SK-N-SH (cell line): ENCODE measurements at regions not wholly inside any gene's neighbourhood (a gene's known extent, or its start where the extent isn't known, plus 50 kb on each side); places are given as distances from the start of the nearest gene placed in this dataset.
"Not testable (repeated sequence)": the region's sequence is repeated elsewhere in the genome, so short reads cannot be mapped to it uniquely, and the experiment has no call there.

Source experiments
- CTCF ChIA-PET: fragments of 300-600, 350-600 bp; formaldehyde crosslinking; extraction: SDS; loops from one replicate; lab custom pipeline; 2021; lab: Yijun Ruan, JAX
- POLR2A ChIA-PET: fragments of 350-600 bp; sonication (Branson Sonifier 250); formaldehyde crosslinking; extraction: SDS; loops from one replicate; lab custom pipeline; 2020; ENCODE audit warnings: antibody characterized with exemption, inconsistent platforms; lab: Yijun Ruan, JAX
- DNase-seq: peaks from one replicate; pipeline ENCODE4 v3.0.0; 2012
- H2AFZ ChIP-seq: fragments of 200-600 bp; sonication (generic); 2 replicates; pipeline ENCODE4 v1.8.1; 2016; ENCODE audit warnings: antibody characterized with exemption, mild to moderate bottlenecking, low read depth
- H3F3A ChIP-seq: fragments of 200-600 bp; sonication (generic); replicated peaks from 2 replicates; pipeline ENCODE3; 2016; ENCODE audit warnings: antibody characterized with exemption, mild to moderate bottlenecking; ENCODE audit not compliant: insufficient read depth
- H3K27ac ChIP-seq, 2 experiments: fragments of 200-500 bp in 1 of 2; fragments of 200-600 bp in 1 of 2; sonication (Bioruptor generic) in 1 of 2; sonication (generic), shearing (Covaris generic) in 1 of 2; 2 replicates each; pipeline versions ENCODE4 v1.5.1 to v1.6.1; 2014 to 2016; ENCODE audit warnings: low read depth in 2 of 2, inconsistent platforms in 1 of 2, low read length in 1 of 2, mild to moderate bottlenecking in 1 of 2, mixed read lengths in 1 of 2
- H3K27me3 ChIP-seq: fragments of 200-600 bp; sonication (generic), shearing (Covaris generic); 2 replicates; pipeline ENCODE4 v1.6.1; 2016; ENCODE audit warnings: mixed run types; ENCODE audit not compliant: insufficient read depth
- H3K36me3 ChIP-seq, 2 experiments: fragments of 200-500 bp in 1 of 2; fragments of 200-600 bp in 1 of 2; sonication (Bioruptor generic) in 1 of 2; sonication (generic) in 1 of 2; replicated peaks in 1 of 2; 2 replicates each; pipeline versions ENCODE3 to v1.5.1; 2014 to 2016; ENCODE audit warnings: low read length in 1 of 2, mild to moderate bottlenecking in 1 of 2; ENCODE audit not compliant: insufficient read depth in 2 of 2, control insufficient read depth in 1 of 2
- H3K4me1 ChIP-seq, 2 experiments: fragments of 200-500 bp in 1 of 2; fragments of 200-600 bp in 1 of 2; sonication (Bioruptor generic) in 1 of 2; sonication (generic), shearing (Covaris generic) in 1 of 2; 2 replicates each; pipeline versions ENCODE4 v1.5.1 to v1.6.1; 2014 to 2016; ENCODE audit warnings: low read depth in 1 of 2, low read length in 1 of 2, mixed run types in 1 of 2; ENCODE audit not compliant: insufficient read depth in 2 of 2, control insufficient read depth in 1 of 2
- H3K4me2 ChIP-seq: fragments of 200-600 bp; sonication (generic), shearing (Covaris generic); 2 replicates; pipeline ENCODE4 v1.6.1; 2017; ENCODE audit warnings: mixed run types
- H3K4me3 ChIP-seq, 2 experiments: fragments of 200-500 bp in 1 of 2; fragments of 200-600 bp in 1 of 2; sonication (Bioruptor generic) in 1 of 2; sonication (generic), shearing (Covaris generic) in 1 of 2; 2 replicates each; pipeline versions ENCODE4 v1.5.1 to v1.8.1; 2014 to 2016; ENCODE audit warnings: low read depth in 2 of 2, inconsistent platforms in 1 of 2, low read length in 1 of 2, mild to moderate bottlenecking in 1 of 2, mixed read lengths in 1 of 2, moderate library complexity in 1 of 2
- H3K79me2 ChIP-seq: fragments of 200-600 bp; sonication (generic); 2 replicates; pipeline ENCODE4 v1.8.1; 2017; ENCODE audit warnings: mild to moderate bottlenecking; ENCODE audit not compliant: insufficient read depth
- H3K9ac ChIP-seq: fragments of 200-600 bp; sonication (generic); 2 replicates; pipeline ENCODE4 v1.6.1; 2017; ENCODE audit warnings: mixed run types
- H3K9me2 ChIP-seq: fragments of 200-600 bp; sonication (generic); 2 replicates; pipeline ENCODE4 v1.6.1; 2017; ENCODE audit warnings: mixed run types
- H3K9me3 ChIP-seq: fragments of 200-600 bp; sonication (generic); 2 replicates; pipeline ENCODE4 v1.6.1; 2017; ENCODE audit warnings: mixed run types, mild to moderate bottlenecking, moderate library complexity
- H4K20me1 ChIP-seq: fragments of 200-600 bp; sonication (generic); 2 replicates; pipeline ENCODE4 v1.6.1; 2017; ENCODE audit warnings: mild to moderate bottlenecking, mixed run types; ENCODE audit not compliant: insufficient read depth
- CHD2 ChIP-seq: fragments of 150-350 bp; IDR thresholded peaks from 2 replicates; pipeline ENCODE4 v1.6.1; 2018; ENCODE audit warnings: low read length; ENCODE audit not compliant: partially characterized antibody
- EZH2phosphoT487 ChIP-seq: fragments of 200-600 bp; sonication (generic); IDR thresholded peaks from 2 replicates; pipeline ENCODE4 v1.6.1; 2017; ENCODE audit warnings: low read depth, mixed run types, mild to moderate bottlenecking, antibody characterized with exemption, moderate library complexity, borderline replicate concordance
- FOSL2 ChIP-seq: IDR thresholded peaks from 2 replicates; pipeline ENCODE4 v1.4.0; 2012; ENCODE audit warnings: low read depth, mild to moderate bottlenecking, moderate library complexity, borderline replicate concordance
- FOXJ3 ChIP-seq: sonication (generic); formaldehyde crosslinking; IDR thresholded peaks from 2 replicates; pipeline ENCODE4 v1.5.1; 2020; ENCODE audit warnings: mild to moderate bottlenecking, missing genetic modification reagents
- GATA2 ChIP-seq: sonication (generic); formaldehyde crosslinking; IDR thresholded peaks from 2 replicates; pipeline ENCODE4 v1.5.0; 2020; ENCODE audit warnings: mild to moderate bottlenecking, missing genetic modification reagents
- MXI1 ChIP-seq: IDR thresholded peaks from 2 replicates; pipeline ENCODE4 v1.6.1; 2012; ENCODE audit warnings: mild to moderate bottlenecking, low read depth, low read length, improper control_type of control experiment
- RCOR1 ChIP-seq: fragments of 150-350 bp; IDR thresholded peaks from 2 replicates; pipeline ENCODE4 v1.6.1; 2017; ENCODE audit warnings: antibody characterized with exemption, low read length
- RFX5 ChIP-seq: IDR thresholded peaks from 2 replicates; pipeline ENCODE4 v1.6.1; 2012; ENCODE audit warnings: mild to moderate bottlenecking, improper control_type of control experiment, low read length
- RXRA ChIP-seq: IDR thresholded peaks from 2 replicates; pipeline ENCODE4 v1.4.0; 2012; ENCODE audit warnings: low read depth, mild to moderate bottlenecking, borderline replicate concordance
- SMC3 ChIP-seq: IDR thresholded peaks from 2 replicates; pipeline ENCODE4 v1.6.1; 2012; ENCODE audit warnings: low read depth, low read length, improper control_type of control experiment
- TCF12 ChIP-seq: IDR thresholded peaks from 2 replicates; pipeline ENCODE4 v1.4.0; 2012
- TEAD4 ChIP-seq: IDR thresholded peaks from 2 replicates; pipeline ENCODE4 v1.4.0; 2012; ENCODE audit warnings: mild to moderate bottlenecking, borderline replicate concordance; ENCODE audit not compliant: insufficient read depth
- YY1 ChIP-seq: IDR thresholded peaks from 2 replicates; pipeline ENCODE4 v1.4.0; 2012; ENCODE audit warnings: low read depth, mild to moderate bottlenecking
- WGBS: methylation state at CpG from one replicate; pipeline ENCODE4 v1.1.6; 2017; ENCODE audit warnings: low lambda C conversion rate; 5-methylcytosine and 5-hydroxymethylcytosine counted together
- TF ChIP-seq, protein P1 (sequence below): IDR thresholded peaks from 2 replicates; pipeline ENCODE4; 2012
- TF ChIP-seq, protein P2 (sequence below): IDR thresholded peaks from 2 replicates; pipeline ENCODE4 v1.4.0; 2012; ENCODE audit warnings: low read depth, borderline replicate concordance
- TF ChIP-seq, protein P3 (sequence below): IDR thresholded peaks from 2 replicates; pipeline ENCODE4 v1.4.0; 2012; ENCODE audit warnings: low read depth

DNA sequence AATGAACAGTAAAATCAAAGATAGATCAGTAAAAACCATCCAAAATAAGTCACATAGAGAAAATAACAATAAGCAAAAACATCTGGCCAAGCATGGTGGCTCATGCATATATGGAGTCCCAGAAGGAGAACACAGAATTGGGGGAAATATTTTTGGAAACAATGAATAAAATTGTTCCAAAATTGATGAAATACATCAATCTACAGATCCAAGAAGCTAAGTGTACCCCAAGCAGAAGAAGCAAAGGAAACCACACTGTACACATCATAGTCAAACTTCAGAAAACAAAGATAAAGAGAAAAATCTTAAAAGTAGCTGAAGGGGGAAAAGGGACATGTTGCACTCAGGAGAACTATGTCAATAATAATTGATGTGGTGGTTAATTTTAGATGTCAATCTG lies 80.4 kb upstream of the RMP24 start:
- no peaks in the 10 kb centered on the region for H3K27me3 ChIP-seq
- H3K4me3 ChIP-seq = no peak overlapping the region
- ChIA-PET CTCF (no interaction called here), POLR2A (no interaction called here)
- H4K20me1 ChIP-seq = no peaks in the 10 kb centered on the region
- no peaks in the 10 kb centered on the region for H3K4me1 ChIP-seq
- H3K9me3 ChIP-seq = no peaks in the 10 kb centered on the region
- no peaks in the 10 kb centered on the region for H3F3A ChIP-seq
- no peak overlapping the region for H3K4me2 ChIP-seq
- no peaks in the 10 kb centered on the region for H3K9me2 ChIP-seq
- no peaks in the 10 kb centered on the region for H3K79me2 ChIP-seq
- no peak overlapping the region for H3K9ac ChIP-seq
- no peak overlapping the region for H2AFZ ChIP-seq
- no peak for DNase-seq
- TF ChIP-seq EZH2phosphoT487 = no peak
- TF ChIP-seq, protein P1, sequence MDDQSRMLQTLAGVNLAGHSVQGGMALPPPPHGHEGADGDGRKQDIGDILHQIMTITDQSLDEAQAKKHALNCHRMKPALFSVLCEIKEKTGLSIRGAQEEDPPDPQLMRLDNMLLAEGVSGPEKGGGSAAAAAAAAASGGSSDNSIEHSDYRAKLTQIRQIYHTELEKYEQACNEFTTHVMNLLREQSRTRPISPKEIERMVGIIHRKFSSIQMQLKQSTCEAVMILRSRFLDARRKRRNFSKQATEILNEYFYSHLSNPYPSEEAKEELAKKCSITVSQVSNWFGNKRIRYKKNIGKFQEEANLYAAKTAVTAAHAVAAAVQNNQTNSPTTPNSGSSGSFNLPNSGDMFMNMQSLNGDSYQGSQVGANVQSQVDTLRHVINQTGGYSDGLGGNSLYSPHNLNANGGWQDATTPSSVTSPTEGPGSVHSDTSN = no peak
- no peak for TF ChIP-seq RXRA
- no peak for TF ChIP-seq RCOR1
- no peak for TF ChIP-seq FOXJ3 (CRISPR knock-in tag)
- TF ChIP-seq TEAD4 = no peak
- TF ChIP-seq, protein P2, sequence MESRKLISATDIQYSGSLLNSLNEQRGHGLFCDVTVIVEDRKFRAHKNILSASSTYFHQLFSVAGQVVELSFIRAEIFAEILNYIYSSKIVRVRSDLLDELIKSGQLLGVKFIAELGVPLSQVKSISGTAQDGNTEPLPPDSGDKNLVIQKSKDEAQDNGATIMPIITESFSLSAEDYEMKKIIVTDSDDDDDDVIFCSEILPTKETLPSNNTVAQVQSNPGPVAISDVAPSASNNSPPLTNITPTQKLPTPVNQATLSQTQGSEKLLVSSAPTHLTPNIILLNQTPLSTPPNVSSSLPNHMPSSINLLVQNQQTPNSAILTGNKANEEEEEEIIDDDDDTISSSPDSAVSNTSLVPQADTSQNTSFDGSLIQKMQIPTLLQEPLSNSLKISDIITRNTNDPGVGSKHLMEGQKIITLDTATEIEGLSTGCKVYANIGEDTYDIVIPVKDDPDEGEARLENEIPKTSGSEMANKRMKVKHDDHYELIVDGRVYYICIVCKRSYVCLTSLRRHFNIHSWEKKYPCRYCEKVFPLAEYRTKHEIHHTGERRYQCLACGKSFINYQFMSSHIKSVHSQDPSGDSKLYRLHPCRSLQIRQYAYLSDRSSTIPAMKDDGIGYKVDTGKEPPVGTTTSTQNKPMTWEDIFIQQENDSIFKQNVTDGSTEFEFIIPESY = no peak
- TF ChIP-seq TCF12 = no peak
- no peak for TF ChIP-seq MXI1
- TF ChIP-seq YY1 = no peak
- TF ChIP-seq CHD2 = no peak
- TF ChIP-seq, protein P3, sequence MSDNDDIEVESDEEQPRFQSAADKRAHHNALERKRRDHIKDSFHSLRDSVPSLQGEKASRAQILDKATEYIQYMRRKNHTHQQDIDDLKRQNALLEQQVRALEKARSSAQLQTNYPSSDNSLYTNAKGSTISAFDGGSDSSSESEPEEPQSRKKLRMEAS = no peak
- TF ChIP-seq FOSL2 = no peak
- TF ChIP-seq GATA2 (CRISPR knock-in tag) = no peak
- no peak for TF ChIP-seq RFX5
- no peak for TF ChIP-seq SMC3
- no peaks in the 10 kb centered on the region for H3K36me3 ChIP-seq
- no peak overlapping the region for H3K27ac ChIP-seq

DNA sequence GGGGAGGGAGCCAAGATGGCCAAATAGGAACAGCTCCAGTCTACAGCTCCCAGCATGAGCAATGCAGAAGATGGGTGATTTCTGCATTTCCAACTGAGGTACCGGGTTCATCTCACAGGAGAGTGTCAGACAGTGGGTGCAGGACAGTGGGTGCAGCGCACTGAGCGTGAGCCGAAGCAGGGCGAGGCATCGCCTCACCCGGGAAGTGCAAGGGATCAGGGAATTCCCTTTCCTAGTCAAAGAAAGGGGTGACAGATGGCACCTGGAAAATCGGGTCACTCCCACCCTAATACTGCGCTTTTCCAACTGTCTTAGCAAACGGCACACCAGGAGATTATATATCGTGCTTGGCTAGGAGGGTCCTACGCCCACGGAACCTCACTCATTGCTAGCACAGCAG lies 75.0 kb upstream of the RMP24 start:
- H3K9me2 ChIP-seq, H3K27ac ChIP-seq, CTCF ChIA-PET, POLR2A ChIA-PET, H3K36me3 ChIP-seq, H2AFZ ChIP-seq, H3K9me3 ChIP-seq, H3K27me3 ChIP-seq, H4K20me1 ChIP-seq, H3K79me2 ChIP-seq, H3K4me1 ChIP-seq, H3F3A ChIP-seq, H3K4me2 ChIP-seq, DNase-seq, H3K9ac ChIP-seq, H3K4me3 ChIP-seq: not testable (repeated sequence)
- WGBS = 9% methylated on average over 7 of the region's 13 CpGs
